ENCODE measurements at regions not wholly inside any gene's neighbourhood (a gene's known extent, or its start where the extent isn't known, plus 50 kb on each side); places are given as distances from the start of the nearest gene placed in this dataset.
"Not testable (repeated sequence)": the region's sequence is repeated elsewhere in the genome, so short reads cannot be mapped to it uniquely, and the experiment has no call there.

GRCh38 chr2:215633360-215633759, 197.5 kb upstream of the FN1 start:
- ChIA-PET POLR2A (no interaction called here), CTCF (no interaction called here)
- DNase-seq (ENCODE audit: extremely low spot score) = no peak
- TF ChIP-seq SUZ12 (IDR thresholded peaks at IDR 0.05) (no peak), FOXM1 (IDR thresholded peaks at IDR 0.05; ENCODE audit: borderline replicate concordance) (no peak), CTBP1 (IDR thresholded peaks at IDR 0.05; ENCODE audit: borderline replicate concordance) (no peak), FOXK2 (IDR thresholded peaks at IDR 0.05) (no peak), ELF4 (IDR thresholded peaks at IDR 0.05) (no peak), SP1 (IDR thresholded peaks at IDR 0.05) (no peak), HDGF (IDR thresholded peaks at IDR 0.05; ENCODE audit: borderline replicate concordance) (no peak), ARNT (IDR thresholded peaks at IDR 0.05) (no peak), TARDBP (IDR thresholded peaks at IDR 0.05) (no peak), NFRKB (IDR thresholded peaks at IDR 0.05) (no peak), LEF1 (IDR thresholded peaks at IDR 0.05; ENCODE audit: borderline replicate concordance) (no peak), FOXA1 (IDR thresholded peaks at IDR 0.05) (no peak), ZNF384 (IDR thresholded peaks at IDR 0.05) (no peak), L3MBTL2 (conservative IDR thresholded peaks at IDR 0.05) (no peak)

GRCh38 chr2:215631696-215632095, 195.8 kb upstream of the FN1 start:
- ChIA-PET CTCF (no interaction called here), POLR2A (no interaction called here)
- TF ChIP-seq ZNF384 (IDR thresholded peaks at IDR 0.05) (no peak), FOXA1 (IDR thresholded peaks at IDR 0.05) (no peak), CTBP1 (IDR thresholded peaks at IDR 0.05; ENCODE audit: borderline replicate concordance) (no peak), ARNT (IDR thresholded peaks at IDR 0.05) (no peak), LEF1 (IDR thresholded peaks at IDR 0.05; ENCODE audit: borderline replicate concordance) (no peak), BHLHE40 (IDR thresholded peaks at IDR 0.05; ENCODE audit: borderline replicate concordance) (no peak), ELF4 (IDR thresholded peaks at IDR 0.05) (no peak), FOXM1 (IDR thresholded peaks at IDR 0.05; ENCODE audit: borderline replicate concordance) (no peak), NFRKB (IDR thresholded peaks at IDR 0.05) (no peak), SUZ12 (IDR thresholded peaks at IDR 0.05) (no peak), FOXK2 (IDR thresholded peaks at IDR 0.05) (no peak), PKNOX1 (IDR thresholded peaks at IDR 0.05) (no peak), SP1 (IDR thresholded peaks at IDR 0.05) (no peak), L3MBTL2 (conservative IDR thresholded peaks at IDR 0.05) (no peak), TARDBP (IDR thresholded peaks at IDR 0.05) (no peak)
- DNase-seq (ENCODE audit: extremely low spot score) = no peak

GRCh38 chr2:215630796-215631195, 194.9 kb upstream of the FN1 start:
- CTCF ChIA-PET; DNase-seq (ENCODE audit: extremely low spot score); POLR2A ChIA-PET: not testable (repeated sequence)

- no peak for TF ChIP-seq SUZ12 (IDR thresholded peaks at IDR 0.05)
- TF ChIP-seq FOXM1 (IDR thresholded peaks at IDR 0.05; ENCODE audit: borderline replicate concordance) = no peak
- TF ChIP-seq L3MBTL2 (conservative IDR thresholded peaks at IDR 0.05) = no peak
- no peak for TF ChIP-seq PKNOX1 (IDR thresholded peaks at IDR 0.05)
- no peak for TF ChIP-seq FOXA1 (IDR thresholded peaks at IDR 0.05)
- TF ChIP-seq LEF1 (IDR thresholded peaks at IDR 0.05; ENCODE audit: borderline replicate concordance) = no peak
- TF ChIP-seq ELF4 (IDR thresholded peaks at IDR 0.05) = no peak
- TF ChIP-seq ARNT (IDR thresholded peaks at IDR 0.05) = no peak
- TF ChIP-seq TARDBP (IDR thresholded peaks at IDR 0.05) = no peak
- no peak for TF ChIP-seq FOXK2 (IDR thresholded peaks at IDR 0.05)
- no peak for TF ChIP-seq ZNF384 (IDR thresholded peaks at IDR 0.05)
- TF ChIP-seq NFRKB (IDR thresholded peaks at IDR 0.05) = no peak
- TF ChIP-seq HDGF (IDR thresholded peaks at IDR 0.05; ENCODE audit: borderline replicate concordance) = no peak
- ChIA-PET POLR2A (no interaction called here), CTCF (no interaction called here)
- no peak for DNase-seq (ENCODE audit: extremely low spot score)
These were observed 191.9 kb upstream of the FN1 start for GRCh38 chr2:215627771-215628170.

GRCh38 chr2:215626812-215627281, 191.0 kb upstream of the FN1 start:
- CTCF ChIA-PET = no interaction called here
- POLR2A ChIA-PET = no interaction called here
- DNase-seq (ENCODE audit: extremely low spot score) = no peak
- TF ChIP-seq ARNT (IDR thresholded peaks at IDR 0.05) = no peak
- no peak for TF ChIP-seq ZNF384 (IDR thresholded peaks at IDR 0.05)
- no peak for TF ChIP-seq L3MBTL2 (conservative IDR thresholded peaks at IDR 0.05)
- no peak for TF ChIP-seq FOXM1 (IDR thresholded peaks at IDR 0.05; ENCODE audit: borderline replicate concordance)
- no peak for TF ChIP-seq FOXK2 (IDR thresholded peaks at IDR 0.05)
- no peak for TF ChIP-seq CTBP1 (IDR thresholded peaks at IDR 0.05; ENCODE audit: borderline replicate concordance)
- TF ChIP-seq SP1 (IDR thresholded peaks at IDR 0.05) = no peak
- TF ChIP-seq ELF4 (IDR thresholded peaks at IDR 0.05) = no peak
- TF ChIP-seq FOXA1 (IDR thresholded peaks at IDR 0.05) = no peak
- no peak for TF ChIP-seq HDGF (IDR thresholded peaks at IDR 0.05; ENCODE audit: borderline replicate concordance)
- no peak for TF ChIP-seq SUZ12 (IDR thresholded peaks at IDR 0.05)
- TF ChIP-seq TARDBP (IDR thresholded peaks at IDR 0.05) = no peak
- no peak for TF ChIP-seq BHLHE40 (IDR thresholded peaks at IDR 0.05; ENCODE audit: borderline replicate concordance)
- TF ChIP-seq LEF1 (IDR thresholded peaks at IDR 0.05; ENCODE audit: borderline replicate concordance) = no peak
- TF ChIP-seq NFRKB (IDR thresholded peaks at IDR 0.05) = no peak
- TF ChIP-seq PKNOX1 (IDR thresholded peaks at IDR 0.05) = no peak

- DNase-seq (ENCODE audit: extremely low spot score) = no peak
- POLR2A ChIA-PET = no interaction called here
- CTCF ChIA-PET = no interaction called here
- TF ChIP-seq ELF4 (IDR thresholded peaks at IDR 0.05) (no peak), LEF1 (IDR thresholded peaks at IDR 0.05; ENCODE audit: borderline replicate concordance) (no peak), SP1 (IDR thresholded peaks at IDR 0.05) (no peak), ARNT (IDR thresholded peaks at IDR 0.05) (no peak), FOXM1 (IDR thresholded peaks at IDR 0.05; ENCODE audit: borderline replicate concordance) (no peak), BHLHE40 (IDR thresholded peaks at IDR 0.05; ENCODE audit: borderline replicate concordance) (no peak), FOXA1 (IDR thresholded peaks at IDR 0.05) (no peak), L3MBTL2 (conservative IDR thresholded peaks at IDR 0.05) (no peak), FOXK2 (IDR thresholded peaks at IDR 0.05) (no peak), HDGF (IDR thresholded peaks at IDR 0.05; ENCODE audit: borderline replicate concordance) (no peak), CTBP1 (IDR thresholded peaks at IDR 0.05; ENCODE audit: borderline replicate concordance) (no peak), SUZ12 (IDR thresholded peaks at IDR 0.05) (no peak), TARDBP (IDR thresholded peaks at IDR 0.05) (no peak), PKNOX1 (IDR thresholded peaks at IDR 0.05) (no peak), NFRKB (IDR thresholded peaks at IDR 0.05) (no peak), ZNF384 (IDR thresholded peaks at IDR 0.05) (no peak)
These were observed 190.2 kb upstream of the FN1 start for GRCh38 chr2:215626063-215626462.

Measured in HEK293T (cell line).